T-helper 2 cell treated with Interferon-gamma antibody and Interleukin-4, amounts not matched to agents 100 ng/mL and 5 ng/mL, for 36 hours (primary cell): ENCODE measurements at regions not wholly inside any gene's neighbourhood (a gene's known extent, or its start where the extent isn't known, plus 50 kb on each side); places are given as distances from the start of the nearest gene placed in this dataset.
"Not testable (repeated sequence)": the region's sequence is repeated elsewhere in the genome, so short reads cannot be mapped to it uniquely, and the experiment has no call there.

Experiments used
- intact Hi-C: fragments of 100-400 bp; cut with micrococcal nuclease; formaldehyde crosslinking; loops from one replicate; pipeline ENCODE4 v1.15.1; 2023

DNA sequence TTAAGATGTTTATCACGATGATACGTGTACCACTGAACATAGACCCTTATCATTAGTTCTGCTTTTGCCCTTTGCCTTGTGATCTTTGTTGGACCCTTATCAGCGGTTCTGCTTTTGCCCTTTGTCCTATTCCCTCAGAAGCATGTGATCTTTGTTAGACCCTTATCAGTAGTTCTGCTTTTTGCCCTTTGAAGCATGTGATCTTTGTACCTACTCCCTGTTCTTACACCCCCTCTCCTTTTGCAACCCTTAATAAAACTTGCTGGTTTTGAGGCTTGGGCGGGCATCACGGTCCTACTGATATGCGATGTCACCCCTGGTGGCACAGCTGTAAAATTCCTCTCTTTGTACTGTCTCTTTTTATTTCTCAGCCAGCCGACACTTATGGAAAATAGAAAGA, 117.0 kb downstream of the SDHAF3 start:
- intact Hi-C loops: not testable (repeated sequence)

DNA sequence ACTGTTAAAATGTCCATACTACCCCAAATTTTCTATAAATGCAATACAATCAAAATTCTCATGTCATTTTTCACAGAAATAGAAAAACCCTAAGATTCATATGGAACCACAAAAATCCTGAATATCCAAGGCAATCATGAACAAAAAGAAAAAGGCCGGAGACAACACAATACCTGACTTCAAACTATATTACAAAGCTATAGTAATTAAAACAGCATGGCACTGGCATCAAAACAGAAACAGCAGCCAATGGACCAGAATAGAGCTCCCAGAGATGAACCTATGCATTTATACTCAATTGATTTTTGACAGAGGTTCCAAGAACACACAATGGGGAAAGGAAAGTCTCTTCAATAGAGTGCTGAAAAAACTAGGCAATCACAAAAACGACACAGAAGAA, 128.8 kb downstream of the SDHAF3 start:
- intact Hi-C loops: no loop called here

DNA sequence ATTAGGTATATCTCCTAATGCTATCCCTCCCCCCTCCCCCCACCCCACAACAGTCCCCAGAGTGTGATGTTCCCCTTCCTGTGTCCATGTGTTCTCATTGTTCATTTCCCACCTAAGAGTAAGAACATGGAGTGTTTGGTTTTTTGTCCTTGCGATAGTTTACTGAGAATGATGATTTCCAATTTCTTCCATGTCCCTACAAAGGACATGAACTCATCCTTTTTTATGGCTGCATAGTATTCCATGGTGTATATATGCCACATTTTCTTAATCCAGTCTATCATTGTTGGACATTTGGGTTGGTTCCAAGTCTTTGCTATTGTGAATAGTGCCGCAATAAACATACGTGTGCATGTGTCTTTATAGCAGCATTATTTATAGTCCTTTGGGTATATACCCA, 140.7 kb downstream of the SDHAF3 start:
- intact Hi-C loops: not testable (repeated sequence)

DNA sequence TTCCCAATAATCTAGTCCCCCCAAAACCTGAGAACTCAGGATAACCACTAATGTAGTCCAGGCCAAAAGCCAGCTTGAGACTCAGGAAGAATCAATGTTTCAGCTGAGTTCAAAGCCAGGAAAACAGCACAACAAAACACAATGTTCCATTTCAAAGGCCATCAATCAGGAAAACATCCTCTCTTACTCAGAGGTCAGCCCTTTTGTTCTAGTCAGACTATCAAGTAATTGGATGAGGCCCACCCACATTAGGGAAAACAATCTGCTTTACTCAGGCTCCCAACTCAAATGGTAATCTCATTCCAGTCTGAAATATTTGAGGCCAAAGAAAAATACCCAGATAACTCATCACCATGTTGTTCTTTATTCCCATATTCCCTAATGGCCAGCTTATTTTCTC, 152.2 kb downstream of the SDHAF3 start:
- intact Hi-C loops: no loop called here

DNA sequence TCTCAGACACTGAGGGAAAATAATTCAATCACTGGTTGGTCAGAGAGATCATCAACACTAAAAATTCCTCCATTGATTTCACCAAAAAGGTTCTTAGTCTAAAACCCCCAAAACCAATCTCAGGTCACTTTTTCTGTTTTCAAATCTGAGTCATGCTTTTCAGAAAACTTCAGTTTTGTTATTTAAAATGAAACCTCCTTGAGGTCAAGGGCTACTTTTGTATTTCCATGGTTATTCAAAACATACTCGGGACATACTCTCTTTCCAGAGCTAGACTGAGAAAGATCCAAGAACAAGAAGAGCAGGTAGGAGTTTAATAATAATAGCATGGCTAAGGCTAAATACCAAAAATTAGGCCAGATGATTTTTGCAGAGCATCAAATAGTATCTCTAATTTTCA, 152.8 kb downstream of the SDHAF3 start:
- intact Hi-C loops: no loop called here

DNA sequence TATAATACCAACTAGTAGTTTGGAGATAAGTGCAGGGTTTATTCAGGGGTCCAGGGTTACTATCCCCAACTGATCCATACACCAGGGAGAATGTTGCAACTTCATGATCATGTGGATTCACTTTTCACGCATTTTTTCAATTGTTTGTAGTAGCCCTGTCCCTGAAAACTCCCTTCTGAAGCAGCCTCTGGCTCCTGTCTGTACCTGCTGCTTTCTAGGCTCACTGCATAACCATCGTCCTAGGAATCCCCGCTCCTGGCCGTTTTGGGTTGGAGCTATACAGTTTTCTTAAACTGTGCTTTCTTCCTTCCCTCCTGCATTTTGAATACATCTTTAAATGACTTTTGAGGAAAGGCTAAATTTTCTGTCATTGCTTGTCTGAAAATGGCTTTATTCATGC, 154.1 kb downstream of the SDHAF3 start:
- intact Hi-C loops: no loop called here

DNA sequence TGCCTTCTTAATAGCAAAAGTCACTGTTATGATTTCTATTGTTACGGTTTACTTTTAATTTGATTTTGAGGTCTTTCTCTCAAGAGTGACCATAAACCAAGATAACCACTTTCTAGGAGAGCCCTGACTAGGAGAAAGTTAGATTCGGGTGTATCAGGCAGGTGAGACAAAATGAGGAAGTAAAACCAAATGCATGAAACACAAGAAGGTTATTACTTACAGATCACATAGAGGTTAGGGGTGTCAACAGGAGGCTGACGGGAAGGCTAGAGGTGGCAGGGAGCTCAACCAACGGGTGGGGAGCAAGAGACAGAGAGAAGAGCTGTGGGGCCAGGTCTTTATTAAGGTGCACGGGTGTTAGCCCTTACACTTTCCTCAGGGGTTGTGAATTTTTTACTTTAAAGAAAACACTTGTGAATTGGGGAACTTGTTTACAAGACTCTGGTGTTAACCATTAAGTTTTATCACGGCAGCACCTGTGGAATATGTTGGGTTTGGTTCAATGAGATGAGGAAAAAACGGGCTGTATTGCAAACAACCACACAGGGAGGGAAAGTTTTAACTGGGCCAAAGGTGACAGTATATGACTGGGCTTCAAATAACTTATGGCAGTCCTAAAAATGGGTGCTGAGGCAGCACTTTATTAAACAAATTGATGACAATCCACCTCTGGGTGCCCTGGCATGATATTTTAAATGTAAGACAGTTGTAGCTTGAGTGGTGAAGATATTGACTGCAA, 154.9 kb downstream of the SDHAF3 start:
- intact Hi-C loops: no loop called here

GRCh38 chr7:97275475-97275874, 158.0 kb downstream of the SDHAF3 start:
- intact Hi-C loops: no loop called here

- intact Hi-C loops: no loop called here
These were observed 163.5 kb downstream of the SDHAF3 start for GRCh38 chr7:97280950-97281349.

GRCh38 chr7:97285348-97285747, 167.8 kb downstream of the SDHAF3 start:
- intact Hi-C loops: no loop called here

DNA sequence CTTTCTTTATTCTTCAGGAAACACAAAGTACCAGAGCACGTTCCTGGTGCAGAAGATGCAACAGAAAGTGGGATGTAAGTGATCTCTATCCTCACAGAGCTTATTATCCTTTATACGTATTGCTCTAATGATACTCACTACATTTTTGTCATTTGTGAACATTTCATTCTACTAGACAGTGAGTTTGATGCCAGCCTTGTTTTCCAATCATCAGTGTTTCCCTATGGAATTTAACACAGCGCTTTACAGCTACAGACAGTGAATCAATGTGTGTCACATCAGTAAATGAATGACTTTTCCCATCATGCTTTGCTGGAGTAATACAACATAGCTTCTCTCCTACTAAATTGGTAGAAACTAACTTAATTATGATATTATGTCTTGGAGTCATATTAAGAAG, 175.5 kb downstream of the SDHAF3 start:
- intact Hi-C loops: no loop called here

DNA sequence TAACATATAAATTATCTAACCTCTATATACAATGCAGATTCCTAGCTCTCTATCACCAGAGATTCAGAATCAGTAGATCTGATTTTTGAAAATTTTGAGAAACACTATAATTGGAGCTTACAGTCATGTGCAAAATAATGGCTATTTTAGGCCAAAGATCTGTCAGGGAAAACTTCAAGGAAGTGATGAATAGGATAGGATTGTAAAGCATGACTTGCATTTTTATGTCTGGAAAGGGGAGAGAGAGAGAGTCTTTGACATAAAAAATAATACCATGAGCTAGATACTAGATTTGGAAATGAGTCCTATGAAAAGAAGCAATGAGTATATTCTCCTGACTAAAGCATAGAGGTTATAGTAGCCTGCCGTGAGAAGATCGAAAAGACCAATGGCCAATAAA, 181.1 kb downstream of the SDHAF3 start:
- intact Hi-C loops: no loop called here

DNA sequence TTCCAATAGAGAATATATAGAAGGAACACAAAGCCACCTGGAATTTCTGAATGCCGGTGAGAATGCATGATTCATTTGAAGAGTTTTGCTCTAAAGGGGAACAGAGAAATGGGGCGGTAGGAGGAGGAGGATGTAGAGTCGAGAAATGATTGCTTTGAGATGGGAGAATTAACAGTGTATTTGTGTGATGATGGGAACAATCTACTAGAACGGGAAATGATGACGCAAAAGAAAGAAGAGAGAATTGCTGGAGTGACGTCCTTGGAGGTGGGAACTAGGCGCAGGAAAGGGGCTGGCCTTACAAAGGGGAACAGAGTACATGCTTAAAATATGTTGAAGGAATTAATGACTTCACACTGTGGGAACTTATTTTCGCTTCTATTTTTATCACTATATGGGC, 188.1 kb downstream of the SDHAF3 start:
- intact Hi-C loops: no loop called here

- intact Hi-C loops: no loop called here
These were observed 190.1 kb downstream of the SDHAF3 start for GRCh38 chr7:97307521-97308108.

DNA sequence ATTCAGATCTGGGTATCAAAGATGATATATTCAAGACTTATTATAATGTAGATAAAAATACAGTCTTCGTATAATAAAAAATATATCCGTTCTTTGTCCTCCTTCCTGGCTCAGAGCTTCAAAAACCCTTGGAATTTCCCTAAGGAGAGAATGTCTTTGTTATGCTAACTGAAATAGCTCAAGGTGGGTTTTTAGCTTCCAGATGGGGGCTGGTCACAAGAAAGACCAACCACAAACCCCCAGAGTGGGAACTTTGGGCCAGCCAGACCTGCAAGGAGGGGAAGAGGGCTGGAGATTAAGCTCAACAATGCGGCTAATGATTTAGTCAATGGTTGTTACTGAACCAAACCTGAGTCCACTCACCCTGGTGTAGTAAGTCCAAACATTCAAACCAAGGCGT, 196.4 kb downstream of the SDHAF3 start:
- intact Hi-C loops: no loop called here

DNA sequence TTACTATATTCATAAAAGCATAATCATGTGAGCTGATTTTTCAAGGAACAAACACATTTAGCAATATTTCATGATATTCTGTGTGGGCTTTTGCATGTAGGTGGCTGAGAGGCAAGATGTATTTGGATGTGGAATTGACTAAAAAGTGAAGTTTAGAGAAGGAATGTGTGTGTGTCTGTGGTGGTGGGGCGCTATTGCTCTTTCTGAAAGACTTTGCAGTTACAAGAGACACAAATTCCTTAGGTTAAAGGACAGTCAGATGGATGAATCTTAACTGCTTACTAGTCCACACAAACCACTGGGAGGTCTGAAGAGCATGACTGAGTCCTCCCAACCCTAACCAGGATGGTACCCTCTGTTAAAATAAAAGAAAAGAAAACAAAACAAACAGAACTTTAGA, 200.1 kb downstream of the SDHAF3 start:
- intact Hi-C loops: no loop called here

DNA sequence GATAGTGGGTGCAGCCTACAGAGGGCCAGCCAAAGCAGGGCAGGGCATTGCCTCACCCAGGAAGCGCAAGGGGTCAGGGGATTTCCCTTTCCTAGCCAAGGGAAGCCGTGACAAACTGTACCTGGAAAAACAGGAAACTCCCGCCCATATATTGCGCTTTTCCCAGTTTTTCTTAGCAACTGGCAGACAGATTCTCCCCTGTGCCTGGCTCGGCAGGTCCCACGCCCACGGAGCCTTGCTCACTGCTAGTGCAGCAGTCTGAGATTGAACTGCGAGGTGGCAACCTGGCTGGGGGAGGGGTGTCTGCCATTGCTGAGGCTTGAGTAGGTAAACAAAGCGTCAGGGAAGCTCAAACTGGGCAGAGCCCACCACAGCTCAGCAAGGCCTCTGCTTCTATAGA, 212.4 kb downstream of the SDHAF3 start:
- intact Hi-C loops: not testable (repeated sequence)

- intact Hi-C loops: no loop called here
These were observed 220.4 kb downstream of the SDHAF3 start for GRCh38 chr7:97337849-97338248.

- intact Hi-C loops: no loop called here
These were observed 225.0 kb downstream of the SDHAF3 start for GRCh38 chr7:97342512-97342911.

DNA sequence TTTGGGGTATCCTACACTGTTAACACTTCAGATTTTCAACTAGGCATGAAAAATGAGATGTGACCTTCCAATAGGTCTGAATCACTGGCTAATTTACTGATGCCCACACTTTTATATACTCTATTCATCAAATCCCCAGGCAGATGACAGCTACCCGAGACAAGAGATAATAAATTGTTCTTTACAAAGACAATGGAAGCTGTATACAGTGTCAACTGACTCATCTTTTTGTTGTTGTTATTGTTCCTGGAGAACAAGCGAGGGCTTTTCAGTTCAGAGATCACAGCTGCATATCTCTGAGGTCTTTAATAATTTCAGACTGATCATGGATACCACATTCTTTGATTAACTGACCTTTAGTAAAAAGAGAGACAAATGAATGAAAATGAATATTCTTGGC, 228.9 kb downstream of the SDHAF3 start:
- intact Hi-C loops: no loop called here

GRCh38 chr7:97351488-97351887, 234.0 kb downstream of the SDHAF3 start:
- intact Hi-C loops: no loop called here

- intact Hi-C loops: no loop called here
These were observed 240.0 kb downstream of the SDHAF3 start for GRCh38 chr7:97357459-97357858.

- intact Hi-C loops: no loop called here
These were observed 255.4 kb downstream of the SDHAF3 start for GRCh38 chr7:97372882-97373281.
